ENCODE measurements at regions not wholly inside any gene's neighbourhood (a gene's known extent, or its start where the extent isn't known, plus 50 kb on each side); places are given as distances from the start of the nearest gene placed in this dataset.
A peak's percentile ranks its signal among the peaks of the same experiment; 100 is the strongest.

- Histone ChIP-seq H3K4me3 (no peak overlapping the region), H3K4me1 (no peaks in the 10 kb centered on the region), H3K27ac (no peak overlapping the region), H3K36me3 (no peaks in the 10 kb centered on the region), H3K27me3 (no peaks in the 10 kb centered on the region), H3K9me3 (peaks cover 0 to 1% (median 0%) of the 10 kb centered on the region in 12 donors)
- DNase-seq (no peak), ATAC-seq (no peak)
- intact Hi-C loops (cut with DNase I): no loop called here
- no peak for TF ChIP-seq POLR2A (IDR thresholded peaks at IDR 0.05)
- TF ChIP-seq, protein P1, sequence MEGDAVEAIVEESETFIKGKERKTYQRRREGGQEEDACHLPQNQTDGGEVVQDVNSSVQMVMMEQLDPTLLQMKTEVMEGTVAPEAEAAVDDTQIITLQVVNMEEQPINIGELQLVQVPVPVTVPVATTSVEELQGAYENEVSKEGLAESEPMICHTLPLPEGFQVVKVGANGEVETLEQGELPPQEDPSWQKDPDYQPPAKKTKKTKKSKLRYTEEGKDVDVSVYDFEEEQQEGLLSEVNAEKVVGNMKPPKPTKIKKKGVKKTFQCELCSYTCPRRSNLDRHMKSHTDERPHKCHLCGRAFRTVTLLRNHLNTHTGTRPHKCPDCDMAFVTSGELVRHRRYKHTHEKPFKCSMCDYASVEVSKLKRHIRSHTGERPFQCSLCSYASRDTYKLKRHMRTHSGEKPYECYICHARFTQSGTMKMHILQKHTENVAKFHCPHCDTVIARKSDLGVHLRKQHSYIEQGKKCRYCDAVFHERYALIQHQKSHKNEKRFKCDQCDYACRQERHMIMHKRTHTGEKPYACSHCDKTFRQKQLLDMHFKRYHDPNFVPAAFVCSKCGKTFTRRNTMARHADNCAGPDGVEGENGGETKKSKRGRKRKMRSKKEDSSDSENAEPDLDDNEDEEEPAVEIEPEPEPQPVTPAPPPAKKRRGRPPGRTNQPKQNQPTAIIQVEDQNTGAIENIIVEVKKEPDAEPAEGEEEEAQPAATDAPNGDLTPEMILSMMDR (IDR thresholded peaks at IDR 0.05): no peak
Observed at GRCh38 chr4:114358901-114359300, 239.7 kb upstream of the UGT8 start.

DNA sequence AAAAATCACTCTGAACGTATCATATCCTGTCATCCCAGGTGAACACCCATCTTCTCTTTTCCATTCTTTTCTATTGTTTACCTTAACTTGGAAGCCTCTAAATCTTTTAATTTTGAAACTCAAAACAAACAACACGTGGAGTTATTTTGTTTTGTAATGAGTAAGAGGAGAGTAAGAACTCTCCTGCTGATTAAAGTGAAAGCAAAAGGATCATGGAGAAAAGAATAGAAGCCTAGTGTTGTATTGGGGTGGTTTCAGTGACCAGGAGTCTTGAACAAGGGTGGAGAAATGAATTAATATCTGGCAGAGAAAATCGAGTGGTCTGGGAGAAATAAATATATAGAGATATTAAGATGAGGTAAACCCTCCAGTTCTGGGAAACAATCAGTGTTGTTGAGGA lies 237.4 kb upstream of the UGT8 start:
- no peaks in the 10 kb centered on the region for H3K36me3 ChIP-seq
- H3K27ac ChIP-seq: no peak overlapping the region
- 34 to 51% (median 43%) methylated on average over 3 of the region's 3 CpGs for WGBS, 4 donors
- H3K4me1 ChIP-seq: peaks cover 0 to 10% (median 0%) of the 10 kb centered on the region in 12 donors
- TF ChIP-seq, protein P1 (IDR thresholded peaks at IDR 0.05): no peak
- ATAC-seq (no peak), DNase-seq (no peak)
- no peaks in the 10 kb centered on the region for H3K9me3 ChIP-seq
- H3K4me3 ChIP-seq: no peak overlapping the region
- H3K27me3 ChIP-seq: no peaks in the 10 kb centered on the region
- intact Hi-C loops (cut with DNase I): no loop called here

DNA sequence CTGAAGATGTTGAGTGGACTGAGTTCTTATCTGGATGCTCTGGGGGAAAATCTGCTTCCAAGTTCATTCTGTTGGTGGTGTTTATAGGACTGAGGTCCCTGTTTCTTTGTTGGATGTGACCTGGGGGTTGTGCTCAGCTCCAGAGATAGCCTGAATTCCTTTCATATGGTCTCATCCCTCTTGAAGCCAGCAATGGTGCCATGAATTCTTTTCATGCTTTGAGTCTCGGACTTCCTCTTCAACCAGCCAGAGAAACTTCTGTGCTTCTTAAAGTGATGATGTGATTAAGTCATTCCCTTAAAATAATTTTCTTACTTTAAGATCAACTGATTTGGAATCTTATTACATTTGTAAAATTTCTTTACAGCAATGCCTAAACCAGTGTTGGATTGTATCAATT lies 233.8 kb upstream of the UGT8 start:
- intact Hi-C loops (cut with DNase I): no loop called here
- Histone ChIP-seq H3K4me3 (peak overlapping the region in 5 of 12 donors; percentile 11 to 24 (median 15)), H3K4me1 (peaks cover 0 to 10% (median 0%) of the 10 kb centered on the region in 12 donors)

GRCh38 chr4:114365591-114365990 lies 233.0 kb upstream of the UGT8 start:
- TF ChIP-seq, protein P1 (IDR thresholded peaks at IDR 0.05): no peak
- TF ChIP-seq POLR2A (IDR thresholded peaks at IDR 0.05): no peak
- intact Hi-C loops (cut with DNase I): no loop called here
- ATAC-seq (peak in 3 of 4 donors; percentile 32 to 55 (median 34)), DNase-seq (no peak)
- Histone ChIP-seq H3K4me1 (peaks cover 0 to 10% (median 0%) of the 10 kb centered on the region in 12 donors), H3K27me3 (no peaks in the 10 kb centered on the region), H3K9me3 (no peaks in the 10 kb centered on the region), H3K4me3 (no peak overlapping the region), H3K36me3 (no peaks in the 10 kb centered on the region), H3K27ac (peak overlapping the region in 5 of 12 donors; percentile 45 to 77 (median 71))
- 76 to 94% (median 85%) methylated on average over 1 of the region's 1 CpG for WGBS, 4 donors

More for the DNA sequence above, 233.8 kb upstream of the UGT8 start:
- Histone ChIP-seq H3K27me3 (no peaks in the 10 kb centered on the region), H3K36me3 (no peaks in the 10 kb centered on the region), H3K27ac (peak overlapping the region in 7 of 12 donors; percentile 3 to 77 (median 71)), H3K9me3 (no peaks in the 10 kb centered on the region)
- WGBS, 4 donors: 9 to 22% (median 14%) methylated on average over 1 of the region's 1 CpG
- peak in 3 of 5 donors; percentile 8 to 31 (median 25) for DNase-seq
- TF ChIP-seq POLR2A (IDR thresholded peaks at IDR 0.05): no peak
- TF ChIP-seq, protein P1 (IDR thresholded peaks at IDR 0.05): no peak
- peak; percentile 70 to 96 (median 92) for ATAC-seq
